Stimulated activated CD4-positive, alpha-beta T cell treated with anti-CD3 and anti-CD28 coated beads, Interleukin-4, amount 100 ng/mL, for 48 hours (primary cell): ENCODE measurements at regions not wholly inside any gene's neighbourhood (a gene's known extent, or its start where the extent isn't known, plus 50 kb on each side); places are given as distances from the start of the nearest gene placed in this dataset.

ENCODE experiments used
- DNase-seq, 2 donors: peaks; one replicate each; pipeline ENCODE4 v3.0.0-alpha.2; 2020; ENCODE audit warnings: low read depth in 2 of 2

DNA sequence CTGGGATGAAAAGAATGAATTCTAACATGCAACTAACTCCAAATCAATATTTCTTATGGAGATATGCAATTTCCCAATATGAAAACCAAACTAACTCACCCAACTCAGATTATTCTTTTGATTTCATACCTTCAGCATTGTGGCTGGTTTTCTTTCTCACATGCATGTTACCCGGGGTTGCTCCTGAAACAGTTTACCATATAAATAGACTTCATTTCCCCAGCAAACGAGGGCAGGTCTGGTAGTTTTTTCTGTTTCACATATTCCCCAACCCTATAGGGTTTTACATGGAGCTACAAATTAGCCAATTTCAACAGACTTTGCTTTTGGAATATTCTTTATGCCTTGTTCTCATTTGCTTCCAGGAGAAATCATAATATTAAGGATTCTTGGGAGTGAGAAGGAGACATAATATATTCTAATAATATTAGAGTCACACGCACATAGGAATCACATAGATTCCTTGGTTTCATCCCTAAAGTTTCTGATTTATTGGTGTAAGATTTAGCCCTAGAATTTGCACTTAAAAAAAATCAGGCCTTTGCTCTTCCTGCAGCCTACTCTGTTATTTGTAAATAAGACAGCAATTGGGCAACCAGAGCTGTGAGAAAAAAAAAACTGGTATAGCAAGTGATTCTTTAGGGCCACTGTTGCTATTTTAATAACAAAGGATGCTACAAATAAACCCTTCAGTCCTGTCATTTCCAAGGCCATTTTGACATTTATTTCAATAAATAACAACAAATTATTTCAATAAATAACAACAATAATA lies 60.3 kb upstream of the FAM20A start:
- no peak for DNase-seq

GRCh38 chr17:68660302-68660701 lies 59.1 kb upstream of the FAM20A start:
- no peak for DNase-seq

DNA sequence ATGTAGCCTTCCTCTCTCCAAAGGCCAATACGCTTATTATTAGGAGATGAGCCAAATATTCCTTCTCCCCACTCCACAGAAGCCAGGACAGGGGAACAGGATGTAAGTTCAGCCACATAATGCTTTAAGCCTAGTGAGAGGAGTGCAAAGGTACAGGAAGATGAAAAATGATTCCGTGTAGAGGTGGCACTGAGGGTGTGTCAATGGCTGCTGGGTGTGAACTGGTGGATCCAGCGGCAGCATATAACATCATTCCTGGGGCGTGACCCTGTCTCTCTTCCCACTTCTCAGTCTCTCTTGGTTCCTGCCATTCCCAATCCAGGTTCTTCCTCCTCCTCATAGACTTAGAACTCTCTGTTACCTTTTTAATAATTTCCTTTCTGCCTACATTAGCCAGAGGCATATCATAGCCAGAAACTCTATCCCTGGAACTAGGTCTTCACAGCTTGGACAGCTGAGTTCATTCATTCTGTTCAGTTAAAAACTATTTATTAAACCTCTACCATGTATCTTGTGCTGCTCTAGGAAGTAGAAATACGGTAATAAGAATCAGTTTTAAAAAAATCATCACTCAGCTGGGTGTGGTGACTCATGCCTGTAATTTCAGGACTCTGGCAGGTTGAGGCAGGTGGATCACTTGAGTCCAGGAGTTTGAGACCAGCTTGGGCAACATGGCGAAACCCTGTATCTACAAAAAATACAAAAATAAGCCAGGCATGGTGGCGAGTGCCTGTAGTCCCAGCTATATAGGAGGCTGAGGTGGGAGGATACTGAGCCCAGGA lies 58.0 kb upstream of the FAM20A start:
- DNase-seq = no peak

DNA sequence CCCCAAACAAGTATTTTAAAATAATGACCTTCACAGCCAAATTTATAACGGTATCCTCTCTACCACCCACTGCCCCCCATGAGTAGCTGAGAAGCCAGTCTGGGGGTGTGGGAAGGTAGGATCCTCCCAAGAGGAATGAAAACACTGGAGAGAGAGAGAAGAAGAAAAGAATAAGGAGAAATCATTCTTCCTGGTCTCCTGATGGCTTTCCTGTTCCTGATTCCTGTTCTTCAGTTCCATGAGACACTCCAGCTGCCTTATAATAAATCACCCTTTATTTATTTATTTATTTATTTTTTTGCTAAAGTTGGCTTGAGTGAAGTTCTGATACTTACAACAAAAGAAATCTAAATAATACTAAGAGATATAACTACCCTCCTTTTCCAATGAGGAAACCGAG lies 56.4 kb upstream of the FAM20A start:
- no peak for DNase-seq

- DNase-seq = no peak
Measured at GRCh38 chr17:68657166-68657565, 56.0 kb upstream of the FAM20A start.

DNA sequence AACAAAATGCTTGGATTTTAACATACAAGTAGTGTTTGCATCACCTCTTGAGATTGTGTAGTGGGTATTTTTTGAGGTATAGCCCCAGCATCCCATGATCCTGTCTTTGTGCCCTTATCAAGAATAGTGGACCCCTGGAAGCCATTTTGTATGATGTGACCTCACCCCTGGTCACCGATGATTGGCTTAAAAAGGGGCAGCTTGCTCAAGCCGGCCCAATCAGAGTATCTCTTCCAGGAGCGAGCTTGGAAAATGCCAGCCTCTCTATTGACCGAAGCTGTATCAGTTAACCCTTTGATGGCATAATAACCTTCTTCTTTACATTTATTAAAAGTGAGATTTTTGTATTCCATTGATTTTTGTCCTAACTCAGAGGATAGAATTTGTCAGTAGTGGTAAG lies 55.5 kb upstream of the FAM20A start:
- DNase-seq = no peak
